Naive thymus-derived CD4-positive, alpha-beta T cell (primary cell): ENCODE measurements at regions not wholly inside any gene's neighbourhood (a gene's known extent, or its start where the extent isn't known, plus 50 kb on each side); places are given as distances from the start of the nearest gene placed in this dataset.

Experiments
- ATAC-seq: fragments of 150-1000 bp; cut with Tn5 transposase; 2 replicates; pipeline ENCODE4 v1.10.0; 2021; ENCODE audit warnings: mild to moderate bottlenecking, moderate library complexity
- CTCF ChIA-PET: fragments of 350-600 bp; sonication (Branson Sonifier 250); formaldehyde crosslinking; loops from one replicate; lab custom pipeline; 2021; ENCODE audit warnings: antibody characterized with exemption; lab: Charles Lee
- POLR2A ChIA-PET: fragments of 350-600 bp; sonication (Branson Sonifier 250); formaldehyde crosslinking; loops from one replicate; lab custom pipeline; 2021; ENCODE audit warnings: antibody characterized with exemption, inconsistent platforms; lab: Charles Lee
- DNase-seq, 9 donors: peaks; one replicate each; pipeline versions ENCODE4 v3.0.0 to v3.0.0-alpha.2; 2020 to 2022; ENCODE audit warnings: mixed read lengths in 1 of 9
- H3K27ac ChIP-seq: one replicate; pipeline ENCODE4 v1.7.0; 2013; ENCODE audit warnings: mild to moderate bottlenecking, low read depth, low read length, moderate library complexity
- H3K27me3 ChIP-seq, 2 donors: one replicate each; pipeline ENCODE4 v1.7.0; 2013; ENCODE audit warnings: low read length in 2 of 2, mild to moderate bottlenecking in 2 of 2, moderate library complexity in 2 of 2; ENCODE audit not compliant: control insufficient read depth in 2 of 2, insufficient read depth in 2 of 2
- H3K36me3 ChIP-seq, 3 experiments: 1 replicate in 2 of 3; 2 replicates in 1 of 3; pipeline ENCODE4 v1.7.0; 2013; ENCODE audit warnings: low read length in 3 of 3, mild to moderate bottlenecking in 3 of 3, moderate library complexity in 1 of 3; ENCODE audit not compliant: insufficient read depth in 3 of 3, control insufficient read depth in 2 of 3
- H3K4me1 ChIP-seq, 2 donors: one replicate each; pipeline ENCODE4 v1.7.0; 2013; ENCODE audit warnings: low read length in 2 of 2, mild to moderate bottlenecking in 2 of 2, moderate library complexity in 1 of 2; ENCODE audit not compliant: control insufficient read depth in 2 of 2, insufficient read depth in 2 of 2
- H3K4me3 ChIP-seq: 2 replicates; pipeline ENCODE4 v1.7.0; 2013; ENCODE audit warnings: mild to moderate bottlenecking, low read length
- H3K9me3 ChIP-seq, 3 experiments: 1 replicate in 2 of 3; 2 replicates in 1 of 3; pipeline ENCODE4 v1.7.0; 2013; ENCODE audit warnings: low read length in 3 of 3; ENCODE audit not compliant: control insufficient read depth in 2 of 3
- H3K27ac Mint-ChIP-seq, 9 donors: one replicate each; pipeline ENCODE4 v1.8.0; 2020 to 2022; ENCODE audit warnings: mixed read lengths in 9 of 9, mild to moderate bottlenecking in 8 of 9, moderate library complexity in 5 of 9, inconsistent platforms in 2 of 9
- H3K27me3 Mint-ChIP-seq, 5 donors: one replicate each; pipeline ENCODE4 v1.8.0; 2021 to 2022; ENCODE audit warnings: mixed read lengths in 5 of 5, mild to moderate bottlenecking in 1 of 5
- H3K36me3 Mint-ChIP-seq, 5 donors: one replicate each; pipeline ENCODE4 v1.8.0; 2020 to 2022; ENCODE audit warnings: mixed read lengths in 5 of 5, mild to moderate bottlenecking in 3 of 5, inconsistent platforms in 1 of 5
- H3K4me1 Mint-ChIP-seq, 7 donors: one replicate each; pipeline ENCODE4 v1.8.0; 2020 to 2022; ENCODE audit warnings: mixed read lengths in 7 of 7, mild to moderate bottlenecking in 3 of 7, inconsistent platforms in 1 of 7
- H3K4me3 Mint-ChIP-seq, 10 donors: one replicate each; pipeline ENCODE4 v1.8.0; 2020 to 2022; ENCODE audit warnings: mild to moderate bottlenecking in 10 of 10, mixed read lengths in 10 of 10, moderate library complexity in 6 of 10, inconsistent platforms in 2 of 10
- H3K9me3 Mint-ChIP-seq, 11 donors: one replicate each; pipeline ENCODE4 v1.8.0; 2020 to 2022; ENCODE audit warnings: mixed read lengths in 11 of 11, mild to moderate bottlenecking in 4 of 11, inconsistent platforms in 1 of 11, moderate library complexity in 1 of 11
- intact Hi-C, 2 donors: fragments of 100-400 bp; cut with micrococcal nuclease; formaldehyde crosslinking; loops; one replicate each; pipeline ENCODE4 v1.15.1; 2023

DNA sequence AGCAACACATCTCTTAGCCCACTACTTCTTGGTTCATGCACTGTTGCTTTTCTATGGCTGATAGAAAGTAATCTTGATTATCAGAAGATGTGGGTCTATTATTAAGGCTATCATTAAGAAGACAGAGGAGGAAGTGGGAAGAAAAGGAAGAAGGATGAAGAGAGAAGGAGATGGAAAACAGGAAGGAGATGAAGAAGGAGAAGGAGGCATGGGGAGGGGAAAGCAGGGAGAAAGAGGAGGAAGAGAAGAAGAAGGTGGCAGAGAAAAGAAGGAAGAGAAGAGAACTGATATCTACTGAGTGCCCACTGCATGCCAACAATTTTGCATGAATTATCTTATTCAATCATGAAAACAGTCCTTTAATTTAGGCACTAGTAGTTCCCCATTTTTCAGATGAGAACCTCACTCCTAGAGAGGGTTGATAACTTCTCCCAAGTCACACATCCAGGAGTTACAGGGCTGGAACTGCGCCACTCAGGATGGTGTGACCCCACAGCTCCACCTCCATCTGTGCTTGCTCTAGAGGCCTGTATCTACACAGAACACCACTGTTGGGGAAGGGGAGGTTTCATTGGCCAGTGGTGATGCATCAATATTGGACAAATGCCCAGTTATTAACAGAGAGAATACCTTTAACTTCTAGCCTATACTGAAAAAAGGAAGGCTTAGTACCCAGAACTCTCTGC lies 147.4 kb downstream of the CXCL12 start:
- no peaks in the 10 kb centered on the region for H3K4me1 Mint-ChIP-seq
- CTCF ChIA-PET: no interaction called here
- H3K36me3 Mint-ChIP-seq: no peaks in the 10 kb centered on the region
- intact Hi-C loops: no loop called here
- no peak overlapping the region for H3K4me3 Mint-ChIP-seq
- Histone ChIP-seq H3K27me3 (no peaks in the 10 kb centered on the region), H3K4me3 (no peak overlapping the region), H3K9me3 (no peaks in the 10 kb centered on the region), H3K36me3 (no peaks in the 10 kb centered on the region), H3K4me1 (no peaks in the 10 kb centered on the region), H3K27ac (no peak overlapping the region)
- peaks cover 0 to 10% (median 2%) of the 10 kb centered on the region in 11 donors for H3K9me3 Mint-ChIP-seq
- DNase-seq: no peak
- POLR2A ChIA-PET: no interaction called here
- no peak overlapping the region for H3K27ac Mint-ChIP-seq
- H3K27me3 Mint-ChIP-seq: peaks cover 0 to 26% (median 15%) of the 10 kb centered on the region in 5 donors
- no peak for ATAC-seq

DNA sequence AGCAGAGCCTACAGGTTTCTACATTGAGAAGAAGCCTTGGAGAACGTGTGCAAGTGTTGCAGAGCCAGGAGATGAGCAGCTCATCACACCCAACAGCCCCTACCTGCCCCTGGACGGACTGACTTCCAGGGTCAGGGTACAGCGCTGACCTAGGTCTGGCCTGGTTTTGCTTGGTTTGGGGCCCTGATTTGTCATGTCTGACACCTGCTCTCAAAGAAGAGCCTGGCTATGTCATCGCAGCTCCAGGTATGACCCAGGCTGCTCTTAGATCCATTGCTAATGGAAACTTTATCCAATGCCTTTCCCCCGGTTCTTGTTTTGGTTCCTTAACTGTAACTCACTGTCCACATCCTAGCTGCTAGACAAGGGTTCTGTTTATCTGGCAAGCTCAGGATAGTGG lies 149.5 kb downstream of the CXCL12 start:
- peaks cover 0 to 1% (median 0%) of the 10 kb centered on the region in 7 donors for H3K4me1 Mint-ChIP-seq
- POLR2A ChIA-PET: no interaction called here

DNA sequence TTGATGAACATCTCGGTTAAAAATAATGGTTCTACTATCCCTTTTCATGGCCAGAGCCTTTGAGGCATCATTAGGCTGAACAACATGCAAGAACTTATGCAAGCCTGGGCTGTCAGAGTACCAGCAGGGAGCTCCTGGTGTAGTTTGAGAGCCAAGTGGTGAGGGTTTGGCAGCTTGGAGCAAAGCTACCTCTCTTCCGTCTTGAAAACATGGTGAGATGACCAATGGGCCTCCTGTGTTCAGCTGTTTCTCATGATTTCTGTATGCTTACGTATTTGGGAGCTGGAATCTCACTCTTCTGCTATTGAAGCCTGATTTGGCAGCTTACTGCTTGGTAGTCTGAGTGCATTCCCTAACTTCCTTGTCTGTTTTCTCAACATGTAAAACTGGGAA lies 150.4 kb downstream of the CXCL12 start:
- no peak for ATAC-seq
- Histone ChIP-seq H3K9me3 (no peaks in the 10 kb centered on the region), H3K27me3 (no peaks in the 10 kb centered on the region), H3K36me3 (no peaks in the 10 kb centered on the region), H3K27ac (no peak overlapping the region), H3K4me3 (no peak overlapping the region), H3K4me1 (no peaks in the 10 kb centered on the region)
- Mint-ChIP-seq H3K4me1 (peaks cover 0 to 1% (median 0%) of the 10 kb centered on the region in 7 donors), H3K27ac (no peak overlapping the region), H3K27me3 (peaks cover 0 to 23% (median 18%) of the 10 kb centered on the region in 5 donors), H3K36me3 (no peaks in the 10 kb centered on the region), H3K4me3 (no peak overlapping the region), H3K9me3 (peaks cover 0 to 14% (median 5%) of the 10 kb centered on the region in 11 donors)
- DNase-seq: no peak
- intact Hi-C loops: no loop called here
- POLR2A ChIA-PET: no interaction called here
- CTCF ChIA-PET: no interaction called here

More for the DNA sequence above, 149.5 kb downstream of the CXCL12 start:
- Mint-ChIP-seq H3K9me3 (peaks cover 0 to 10% (median 5%) of the 10 kb centered on the region in 11 donors), H3K36me3 (no peaks in the 10 kb centered on the region), H3K27me3 (peaks cover 0 to 26% (median 20%) of the 10 kb centered on the region in 5 donors), H3K27ac (no peak overlapping the region), H3K4me3 (no peak overlapping the region)
- no peaks in the 10 kb centered on the region for H3K4me1 ChIP-seq
- H3K4me3 ChIP-seq: no peak overlapping the region
- CTCF ChIA-PET: no interaction called here
- no peak overlapping the region for H3K27ac ChIP-seq
- intact Hi-C loops: no loop called here
- DNase-seq (no peak), ATAC-seq (no peak)
- no peaks in the 10 kb centered on the region for H3K9me3 ChIP-seq
- no peaks in the 10 kb centered on the region for H3K36me3 ChIP-seq
- H3K27me3 ChIP-seq: no peaks in the 10 kb centered on the region

DNA sequence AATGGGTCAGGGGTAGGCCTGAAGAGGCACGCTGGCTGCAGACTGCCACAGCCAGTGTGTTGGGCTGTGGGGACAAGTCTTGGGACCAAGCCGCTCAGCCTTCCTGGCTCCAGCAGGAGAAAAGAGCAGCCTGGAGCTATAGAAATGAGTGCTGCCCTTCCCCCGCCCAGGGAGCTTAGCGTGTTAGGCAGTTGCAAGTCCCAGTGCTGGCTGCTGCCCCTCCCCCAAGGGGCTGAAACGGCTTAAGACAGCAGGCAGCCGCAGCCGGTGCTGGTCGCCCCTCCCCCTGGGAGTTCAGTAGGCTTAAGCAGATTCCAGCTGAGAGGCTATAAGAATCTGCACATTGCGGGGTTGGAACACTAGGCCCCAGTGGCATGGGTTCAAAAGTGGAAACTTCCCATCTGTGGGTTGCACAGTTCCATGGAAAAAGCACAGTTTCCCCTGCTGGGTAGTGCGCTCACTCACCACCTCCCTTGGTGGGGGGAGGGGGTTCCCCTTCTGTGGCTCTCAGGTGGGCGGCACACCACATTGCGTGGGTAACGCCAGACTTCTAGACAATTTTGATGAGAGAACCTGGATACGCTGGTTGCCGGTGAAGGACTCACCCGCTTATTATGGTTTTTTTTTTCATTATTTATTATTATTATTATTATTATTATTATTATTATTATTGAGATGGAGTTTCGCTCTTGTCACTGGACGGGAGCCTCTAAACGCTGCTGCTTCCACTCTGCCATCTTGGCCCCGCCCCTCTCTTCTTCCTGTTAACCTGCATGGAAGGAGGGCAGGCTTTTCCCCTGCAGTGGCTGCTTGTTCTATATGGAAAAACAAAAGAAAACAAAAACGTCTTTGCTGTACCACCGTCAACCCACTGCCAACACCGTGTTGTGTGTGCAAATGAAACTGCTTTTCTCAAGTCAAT lies 151.1 kb downstream of the CXCL12 start:
- ChIA-PET POLR2A (no interaction called here), CTCF (no interaction called here)
- Histone ChIP-seq H3K9me3 (no peaks in the 10 kb centered on the region), H3K4me3 (no peak overlapping the region), H3K4me1 (no peaks in the 10 kb centered on the region), H3K36me3 (no peaks in the 10 kb centered on the region), H3K27ac (no peak overlapping the region), H3K27me3 (no peaks in the 10 kb centered on the region)
- Mint-ChIP-seq H3K9me3 (peaks cover 0 to 19% (median 4%) of the 10 kb centered on the region in 11 donors), H3K36me3 (no peaks in the 10 kb centered on the region), H3K4me3 (no peak overlapping the region), H3K27me3 (peaks cover 0 to 21% (median 15%) of the 10 kb centered on the region in 5 donors), H3K4me1 (peaks cover 0 to 1% (median 0%) of the 10 kb centered on the region in 7 donors), H3K27ac (no peak overlapping the region)
- intact Hi-C loops: no loop called here
- ATAC-seq: no peak
- no peak for DNase-seq

DNA sequence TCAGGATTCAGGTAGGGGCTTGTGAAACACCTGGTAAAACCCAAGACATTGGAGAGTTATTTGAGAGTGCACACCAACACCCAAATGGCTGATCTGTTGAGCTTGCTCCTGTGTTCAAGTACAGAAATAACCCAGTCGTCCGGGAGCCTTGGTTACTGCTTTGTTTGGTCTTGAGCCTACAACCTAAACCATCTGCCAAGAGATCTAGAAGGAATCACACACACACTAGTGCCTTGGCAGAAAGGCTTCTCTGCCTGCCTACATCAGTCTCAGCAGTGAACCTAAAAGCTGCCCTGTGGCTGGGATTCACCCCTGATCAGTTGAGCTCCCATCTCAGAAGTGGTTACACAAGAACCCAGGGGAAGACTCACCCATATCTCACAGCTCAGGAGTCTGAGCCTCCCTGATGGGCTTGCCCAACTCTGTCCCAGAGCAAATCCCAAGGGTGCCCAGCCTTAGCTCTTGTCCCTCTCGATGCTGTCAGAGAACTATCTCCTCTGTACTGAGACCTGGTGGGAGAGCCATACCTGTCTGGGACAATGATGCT lies 167.6 kb downstream of the CXCL12 start:
- Mint-ChIP-seq H3K36me3 (peaks cover 0 to 7% (median 0%) of the 10 kb centered on the region in 5 donors), H3K4me1 (no peaks in the 10 kb centered on the region), H3K9me3 (peaks cover 3 to 58% (median 15%) of the 10 kb centered on the region in 11 donors), H3K27me3 (peaks cover 0 to 32% (median 16%) of the 10 kb centered on the region in 5 donors), H3K4me3 (no peak overlapping the region), H3K27ac (no peak overlapping the region)
- POLR2A ChIA-PET: no interaction called here
- intact Hi-C loops: no loop called here
- Histone ChIP-seq H3K9me3 (no peaks in the 10 kb centered on the region), H3K36me3 (no peaks in the 10 kb centered on the region), H3K27me3 (no peaks in the 10 kb centered on the region), H3K4me3 (no peak overlapping the region), H3K27ac (no peak overlapping the region), H3K4me1 (no peaks in the 10 kb centered on the region)
- no peak for DNase-seq
- no peak for ATAC-seq
- CTCF ChIA-PET: no interaction called here

DNA sequence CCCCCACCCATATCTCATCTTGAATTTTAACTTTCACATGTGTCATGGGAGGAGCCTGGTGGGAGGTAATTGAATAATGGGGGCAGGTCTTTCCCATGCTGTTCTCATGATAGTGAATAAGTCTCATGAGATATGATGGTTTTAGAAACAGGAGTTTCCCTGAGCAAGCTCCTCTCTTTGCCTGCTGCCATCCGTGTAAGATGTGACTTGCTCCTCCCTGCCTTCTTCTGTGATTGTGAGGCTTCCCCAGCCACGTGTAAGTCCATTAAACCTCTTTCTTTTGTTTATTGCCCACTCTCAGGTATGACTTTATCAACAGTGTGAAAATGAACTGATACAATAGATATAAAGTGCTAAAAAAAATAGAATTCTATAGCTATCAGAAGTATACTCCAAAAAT lies 168.8 kb downstream of the CXCL12 start:
- no peak overlapping the region for H3K4me3 ChIP-seq
- Mint-ChIP-seq H3K36me3 (peaks cover 0 to 7% (median 0%) of the 10 kb centered on the region in 5 donors), H3K9me3 (peaks cover 2 to 53% (median 15%) of the 10 kb centered on the region in 11 donors), H3K4me3 (no peak overlapping the region), H3K27me3 (peaks cover 0 to 32% (median 16%) of the 10 kb centered on the region in 5 donors), H3K27ac (no peak overlapping the region), H3K4me1 (no peaks in the 10 kb centered on the region)
- no peaks in the 10 kb centered on the region for H3K36me3 ChIP-seq
- DNase-seq (no peak), ATAC-seq (no peak)
- H3K4me1 ChIP-seq: no peaks in the 10 kb centered on the region
- CTCF ChIA-PET: no interaction called here
- H3K9me3 ChIP-seq: no peaks in the 10 kb centered on the region
- POLR2A ChIA-PET: no interaction called here
- no peak overlapping the region for H3K27ac ChIP-seq
- H3K27me3 ChIP-seq: no peaks in the 10 kb centered on the region
- intact Hi-C loops: no loop called here
